WTC11 (cell line): ENCODE measurements at regions not wholly inside any gene's neighbourhood (a gene's known extent, or its start where the extent isn't known, plus 50 kb on each side); places are given as distances from the start of the nearest gene placed in this dataset.

Source experiments
- ATAC-seq: fragments of 200-7000 bp; cut with Tn5 transposase; 2 replicates; pipeline ENCODE4 v1.10.0; 2021; ENCODE audit warnings: mild to moderate bottlenecking, moderate library complexity
- CTCF ChIA-PET: fragments of 300-600 bp; sonication (Branson Sonifier 250); formaldehyde crosslinking; loops from one replicate; lab custom pipeline; 2021; ENCODE audit warnings: antibody characterized with exemption; lab: Charles Lee
- POLR2A ChIA-PET: fragments of 350-600 bp; sonication (Branson Sonifier 250); formaldehyde crosslinking; loops from one replicate; lab custom pipeline; 2021; ENCODE audit warnings: antibody characterized with exemption; lab: Charles Lee
- DNase-seq: peaks from one replicate; pipeline ENCODE4 v3.0.0; 2021; ENCODE audit warnings: low spot score
- H3K27ac Mint-ChIP-seq: 2 replicates; pipeline ENCODE4 v1.8.0; 2021; ENCODE audit warnings: mixed read lengths
- H3K27me3 Mint-ChIP-seq: 2 replicates; pipeline ENCODE4 v1.8.0; 2021; ENCODE audit warnings: low read depth, mild to moderate bottlenecking, moderate library complexity, mixed read lengths
- H3K36me3 Mint-ChIP-seq: 2 replicates; pipeline ENCODE4 v1.8.0; 2021; ENCODE audit warnings: mixed read lengths
- H3K4me1 Mint-ChIP-seq: 2 replicates; pipeline ENCODE4 v1.8.0; 2022; ENCODE audit warnings: mixed read lengths
- H3K4me3 Mint-ChIP-seq: 2 replicates; pipeline ENCODE4 v1.8.0; 2021; ENCODE audit warnings: mild to moderate bottlenecking, moderate library complexity, mixed read lengths
- H3K9me3 Mint-ChIP-seq: 2 replicates; pipeline ENCODE4 v1.8.0; 2021; ENCODE audit warnings: mixed read lengths
- ATF1 ChIP-seq: sonication (generic); formaldehyde crosslinking; IDR thresholded peaks from 2 replicates; pipeline ENCODE4 v1.8.1; 2023; ENCODE audit warnings: mild to moderate bottlenecking, moderate library complexity, missing genetic modification reagents
- CREB1 ChIP-seq: sonication (generic); formaldehyde crosslinking; IDR thresholded peaks from 2 replicates; pipeline ENCODE4 v1.8.0; 2023; ENCODE audit warnings: mild to moderate bottlenecking, missing genetic modification reagents
- CTCF ChIP-seq: fragments of 200-600 bp; IDR thresholded peaks from 2 replicates; pipeline ENCODE4 v1.8.0; 2022; ENCODE audit warnings: antibody characterized with exemption
- E2F4 ChIP-seq: sonication (generic); formaldehyde crosslinking; IDR thresholded peaks from 2 replicates; pipeline ENCODE4 v1.8.1; 2022; ENCODE audit warnings: low read depth, mild to moderate bottlenecking, moderate library complexity, missing genetic modification reagents, borderline replicate concordance
- EMX1 ChIP-seq: fragments of 250-450 bp; sonication (Bioruptor Pico); IDR thresholded peaks from 2 replicates; pipeline ENCODE4 v1.8.0; 2021; ENCODE audit warnings: mild to moderate bottlenecking
- FOXJ3 ChIP-seq: sonication (generic); formaldehyde crosslinking; IDR thresholded peaks from 2 replicates; pipeline ENCODE4 v1.9.0; 2021; ENCODE audit warnings: missing genetic modification reagents, mild to moderate bottlenecking, borderline replicate concordance
- FOXP1 ChIP-seq: sonication (generic); formaldehyde crosslinking; IDR thresholded peaks from 2 replicates; pipeline ENCODE4 v1.8.0; 2022; ENCODE audit warnings: missing genetic modification reagents, mild to moderate bottlenecking, moderate library complexity, borderline replicate concordance
- GABPB1 ChIP-seq: sonication (generic); formaldehyde crosslinking; IDR thresholded peaks from 2 replicates; pipeline ENCODE4 v1.8.1; 2023; ENCODE audit warnings: mild to moderate bottlenecking, missing genetic modification reagents
- MAX ChIP-seq: sonication (generic); formaldehyde crosslinking; IDR thresholded peaks from 2 replicates; pipeline ENCODE4 v1.8.0; 2022; ENCODE audit warnings: mild to moderate bottlenecking, missing genetic modification reagents
- MXD4 ChIP-seq: fragments of 250-450 bp; sonication (Bioruptor Pico); IDR thresholded peaks from 2 replicates; pipeline ENCODE4 v1.8.0; 2021; ENCODE audit warnings: mild to moderate bottlenecking, moderate library complexity, borderline replicate concordance
- MYBL2 ChIP-seq: sonication (generic); formaldehyde crosslinking; IDR thresholded peaks from 2 replicates; pipeline ENCODE4 v1.8.1; 2023; ENCODE audit warnings: mild to moderate bottlenecking, moderate library complexity, missing genetic modification reagents
- NFYB ChIP-seq: sonication (generic); formaldehyde crosslinking; conservative IDR thresholded peaks from 2 replicates; pipeline ENCODE4 v1.8.0; 2022; ENCODE audit warnings: low read depth, missing genetic modification reagents
- NR1H2 ChIP-seq: sonication (generic); formaldehyde crosslinking; IDR thresholded peaks from 2 replicates; pipeline ENCODE4 v1.9.0; 2021; ENCODE audit warnings: mild to moderate bottlenecking, moderate library complexity, missing genetic modification reagents
- PREB ChIP-seq: sonication (generic); formaldehyde crosslinking; IDR thresholded peaks from 2 replicates; pipeline ENCODE4 v1.8.1; 2022; ENCODE audit warnings: mild to moderate bottlenecking, missing genetic modification reagents, moderate library complexity, borderline replicate concordance
- RORB ChIP-seq: fragments of 250-450 bp; sonication (Bioruptor Pico); IDR thresholded peaks from 2 replicates; pipeline ENCODE4 v1.9.0; 2021; ENCODE audit warnings: mild to moderate bottlenecking
- SMAD3 ChIP-seq: sonication (generic); formaldehyde crosslinking; IDR thresholded peaks from 2 replicates; pipeline ENCODE4 v1.8.0; 2022; ENCODE audit warnings: missing genetic modification reagents, mild to moderate bottlenecking, borderline replicate concordance
- SP1 ChIP-seq: sonication (generic); formaldehyde crosslinking; conservative IDR thresholded peaks from 2 replicates; pipeline ENCODE4 v1.8.1; 2022; ENCODE audit warnings: missing genetic modification reagents
- USF1 ChIP-seq: sonication (generic); formaldehyde crosslinking; IDR thresholded peaks from 2 replicates; pipeline ENCODE4 v1.8.0; 2022; ENCODE audit warnings: mild to moderate bottlenecking, missing genetic modification reagents
- USF2 ChIP-seq: sonication (generic); formaldehyde crosslinking; IDR thresholded peaks from 2 replicates; pipeline ENCODE4 v1.8.1; 2023; ENCODE audit warnings: mild to moderate bottlenecking, missing genetic modification reagents, moderate library complexity
- ZNF232 ChIP-seq: sonication (generic); formaldehyde crosslinking; IDR thresholded peaks from 2 replicates; pipeline ENCODE4 v1.8.0; 2022; ENCODE audit warnings: mild to moderate bottlenecking, missing genetic modification reagents
- ZNF317 ChIP-seq: sonication (generic); formaldehyde crosslinking; IDR thresholded peaks from 2 replicates; pipeline ENCODE4 v1.8.1; 2023; ENCODE audit warnings: low read depth, mild to moderate bottlenecking, moderate library complexity, missing genetic modification reagents, borderline replicate concordance

- DNase-seq (no peak), ATAC-seq (no peak)
- no peak overlapping the region for H3K27ac Mint-ChIP-seq
- TF ChIP-seq ZNF232 (CRISPR knock-in tag) (no peak), USF1 (CRISPR knock-in tag) (no peak), CTCF (no peak), MAX (CRISPR knock-in tag) (no peak), RORB (CRISPR knock-in tag) (no peak), ZNF317 (no peak), MXD4 (CRISPR knock-in tag) (no peak), FOXP1 (CRISPR knock-in tag) (no peak), SMAD3 (CRISPR knock-in tag) (no peak), ATF1 (CRISPR knock-in tag) (no peak), NR1H2 (CRISPR knock-in tag) (no peak), FOXJ3 (CRISPR knock-in tag) (no peak), CREB1 (no peak), NFYB (CRISPR knock-in tag) (no peak)
- ChIA-PET POLR2A (no interaction called here), CTCF (no interaction called here)
- H3K4me3 Mint-ChIP-seq, result no peak overlapping the region
- H3K27me3 Mint-ChIP-seq, result 0 out of 2 replicates have a peak, but pooled peaks cover 2% of the 10 kb centered on the region
- H3K36me3 Mint-ChIP-seq, result no peaks in the 10 kb centered on the region
- no peaks in the 10 kb centered on the region for H3K4me1 Mint-ChIP-seq
- H3K9me3 Mint-ChIP-seq, result peaks cover 12% of the 10 kb centered on the region; the same call in 1 of the 2 replicates
Observed at GRCh38 chr5:88117546-88117945, 151.1 kb downstream of the TMEM161B start.

- TF ChIP-seq EMX1, result no peak
- no peak for TF ChIP-seq USF2
- no peak for TF ChIP-seq GABPB1 (CRISPR knock-in tag)
- no peak for TF ChIP-seq ZNF232 (CRISPR knock-in tag)
- no peaks in the 10 kb centered on the region for H3K4me1 Mint-ChIP-seq
- ChIA-PET CTCF (no interaction called here), POLR2A (no interaction called here)
- H3K27me3 Mint-ChIP-seq, result 0 out of 2 replicates have a peak, but pooled peaks cover 2% of the 10 kb centered on the region
- H3K27ac Mint-ChIP-seq, result no peak overlapping the region
- H3K9me3 Mint-ChIP-seq, result peaks cover 8% of the 10 kb centered on the region; the same call in 1 of the 2 replicates
- DNase-seq, result no peak
- no peak for ATAC-seq
- no peaks in the 10 kb centered on the region for H3K36me3 Mint-ChIP-seq
- H3K4me3 Mint-ChIP-seq, result no peak overlapping the region
Observed at GRCh38 chr5:88116396-88116795, 152.2 kb downstream of the TMEM161B start.

- 0 out of 2 replicates have a peak, but pooled peaks cover 2% of the 10 kb centered on the region for H3K27me3 Mint-ChIP-seq
- no peak overlapping the region for H3K4me3 Mint-ChIP-seq
Observed at GRCh38 chr5:88115211-88115610, 153.4 kb downstream of the TMEM161B start.

More at GRCh38 chr5:88115211-88115610, 153.4 kb downstream of the TMEM161B start:
- ChIA-PET CTCF (no interaction called here), POLR2A (no interaction called here)
- DNase-seq (no peak), ATAC-seq (no peak)
- Mint-ChIP-seq H3K36me3 (no peaks in the 10 kb centered on the region), H3K9me3 (0 out of 2 replicates have a peak, but pooled peaks cover 4% of the 10 kb centered on the region), H3K4me1 (no peaks in the 10 kb centered on the region), H3K27ac (no peak overlapping the region)
- TF ChIP-seq PREB (CRISPR knock-in tag), result no peak
- no peak for TF ChIP-seq E2F4 (CRISPR knock-in tag)
- no peak for TF ChIP-seq NFYB (CRISPR knock-in tag)
- no peak for TF ChIP-seq NR1H2 (CRISPR knock-in tag)
- TF ChIP-seq SP1 (CRISPR knock-in tag), result no peak
- TF ChIP-seq USF1 (CRISPR knock-in tag), result no peak
- TF ChIP-seq MYBL2 (CRISPR knock-in tag), result no peak
